IPS-NIHi11 (cell line): ENCODE measurements at regions not wholly inside any gene's neighbourhood (a gene's known extent, or its start where the extent isn't known, plus 50 kb on each side); places are given as distances from the start of the nearest gene placed in this dataset.

ENCODE experiments used
- DNase-seq: peaks from one replicate; pipeline ENCODE4 v3.0.0; 2012; ENCODE audit warnings: mixed read lengths, low spot score

GRCh38 chr5:124462751-124463150, 283.7 kb downstream of the ZNF608 start:
- DNase-seq: no peak

- no peak for DNase-seq
Measured at GRCh38 chr5:124461941-124462340, 284.5 kb downstream of the ZNF608 start.

DNA sequence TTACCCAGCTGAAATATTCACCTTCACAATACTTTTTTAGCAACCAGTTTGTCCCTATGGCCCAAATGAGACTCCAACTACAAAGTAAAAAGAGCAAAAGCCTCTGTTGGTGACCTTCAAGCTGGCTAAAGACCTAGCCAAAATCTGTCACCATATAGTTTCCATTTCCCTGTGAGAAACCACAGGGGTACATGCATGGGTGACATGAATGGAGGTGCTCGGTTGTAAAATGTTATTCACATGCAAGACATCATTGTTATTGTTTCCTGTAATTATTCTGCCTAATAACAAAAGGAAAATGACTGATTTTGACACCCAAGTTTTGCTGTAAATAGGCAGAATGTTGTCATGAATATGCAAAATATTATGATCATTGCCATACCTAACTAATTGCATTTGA, 285.3 kb downstream of the ZNF608 start:
- no peak for DNase-seq

- DNase-seq: no peak
Measured at GRCh38 chr5:124460642-124461041, 285.8 kb downstream of the ZNF608 start.

GRCh38 chr5:124459984-124460383, 286.5 kb downstream of the ZNF608 start:
- no peak for DNase-seq

- DNase-seq: no peak
Measured at GRCh38 chr5:124457901-124458300, 288.5 kb downstream of the ZNF608 start.

DNA sequence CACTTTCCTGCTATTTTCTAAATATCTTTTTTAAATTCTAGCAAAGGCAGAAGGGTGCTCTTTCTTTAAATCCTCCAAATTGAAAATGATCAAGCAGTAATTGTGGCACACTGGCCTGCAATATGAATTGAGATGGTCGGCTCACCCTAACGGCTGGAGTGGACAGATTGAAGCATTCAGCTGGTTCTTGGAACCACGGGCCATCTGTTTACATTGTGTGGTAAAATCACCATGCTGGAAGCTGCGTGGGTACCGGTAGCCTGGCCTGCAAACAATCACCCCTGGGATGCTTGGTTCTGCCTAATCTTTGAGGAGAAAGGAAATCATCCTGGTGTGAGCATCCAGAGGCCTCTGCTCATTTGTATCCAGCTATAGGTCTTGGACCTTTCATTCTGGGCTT, 289.3 kb downstream of the ZNF608 start:
- no peak for DNase-seq

GRCh38 chr5:124456249-124456648, 290.2 kb downstream of the ZNF608 start:
- DNase-seq: no peak

GRCh38 chr5:124454081-124454480, 292.4 kb downstream of the ZNF608 start:
- DNase-seq: no peak

- no peak for DNase-seq
Measured at GRCh38 chr5:124453221-124454051, 293.0 kb downstream of the ZNF608 start.

- no peak for DNase-seq
Measured at GRCh38 chr5:124452412-124452811, 294.0 kb downstream of the ZNF608 start.

- DNase-seq: no peak
Measured at GRCh38 chr5:124451721-124452383, 294.6 kb downstream of the ZNF608 start.

DNA sequence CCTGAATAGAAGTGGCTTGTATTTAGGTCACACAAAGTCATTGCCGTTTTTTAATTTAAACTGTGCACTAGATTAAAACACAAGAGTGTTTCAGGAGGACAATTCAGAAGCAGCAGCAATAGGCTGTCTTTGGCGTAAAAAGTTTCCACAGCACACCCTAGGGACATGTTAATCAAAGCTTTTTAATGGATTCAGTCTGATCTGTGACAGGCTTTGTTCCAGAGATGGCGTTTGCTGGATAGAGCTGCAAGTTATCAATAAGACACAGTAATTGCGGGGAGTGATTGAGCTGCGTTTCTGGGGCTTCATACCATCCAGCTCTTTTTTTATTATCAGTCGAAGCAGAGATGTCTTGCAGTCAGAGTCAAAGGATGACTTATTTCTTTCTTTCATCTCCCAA, 300.3 kb downstream of the ZNF608 start:
- no peak for DNase-seq

DNA sequence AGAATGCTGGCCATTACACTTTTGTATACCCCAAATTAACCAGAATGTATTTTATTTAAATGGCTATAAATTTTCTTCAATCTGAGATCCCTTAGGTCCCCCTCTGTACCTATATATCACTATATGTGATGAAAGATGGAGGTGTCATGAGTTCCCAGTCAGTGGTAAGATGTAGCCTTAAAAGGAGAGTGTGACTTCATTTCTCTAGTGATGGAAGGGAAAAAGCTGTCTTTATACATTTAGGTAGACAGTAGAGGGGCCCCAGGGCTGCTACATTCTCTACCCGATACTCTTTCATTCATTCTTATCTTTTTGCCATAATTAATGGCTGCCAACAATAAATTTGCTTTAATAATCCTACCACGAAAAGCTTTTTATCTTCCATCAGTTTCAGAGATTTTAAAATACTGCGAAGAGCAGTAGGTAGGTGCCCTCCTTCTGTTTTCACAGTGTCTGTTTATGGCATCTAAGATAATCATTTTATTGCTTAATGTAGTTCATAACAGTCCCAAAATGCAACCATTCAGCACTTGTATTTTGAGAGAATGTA, 301.3 kb downstream of the ZNF608 start:
- DNase-seq: no peak

DNA sequence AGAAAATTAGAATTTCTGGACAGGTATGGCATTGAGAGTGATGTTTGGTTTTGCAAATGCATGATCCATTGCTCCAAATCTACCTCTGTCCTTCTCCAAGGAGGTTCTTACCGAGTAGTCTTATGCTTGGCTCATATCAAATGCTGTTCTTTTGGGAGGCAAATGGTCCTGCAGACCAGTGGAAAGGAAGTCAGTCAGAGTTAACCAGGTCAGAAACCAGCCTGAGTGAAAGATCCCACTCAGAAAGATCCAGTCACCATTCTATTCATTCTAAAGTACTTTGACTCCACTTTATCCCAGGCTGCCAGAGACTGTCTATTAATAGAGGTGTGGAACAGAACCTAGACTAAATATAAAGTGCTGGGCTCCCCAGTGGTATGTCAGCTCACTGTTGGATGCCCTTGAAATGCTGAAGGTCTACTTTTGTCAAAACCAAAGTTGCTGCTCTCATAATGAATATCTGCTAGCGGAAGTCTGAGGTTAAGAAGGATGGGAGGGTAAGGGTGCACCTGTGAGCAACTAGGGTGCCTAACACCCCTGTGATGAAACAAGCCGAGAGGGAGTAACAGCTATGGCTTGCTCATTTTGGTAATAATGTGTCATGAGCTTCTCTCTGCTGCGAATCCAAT, 302.2 kb downstream of the ZNF608 start:
- DNase-seq: no peak

DNA sequence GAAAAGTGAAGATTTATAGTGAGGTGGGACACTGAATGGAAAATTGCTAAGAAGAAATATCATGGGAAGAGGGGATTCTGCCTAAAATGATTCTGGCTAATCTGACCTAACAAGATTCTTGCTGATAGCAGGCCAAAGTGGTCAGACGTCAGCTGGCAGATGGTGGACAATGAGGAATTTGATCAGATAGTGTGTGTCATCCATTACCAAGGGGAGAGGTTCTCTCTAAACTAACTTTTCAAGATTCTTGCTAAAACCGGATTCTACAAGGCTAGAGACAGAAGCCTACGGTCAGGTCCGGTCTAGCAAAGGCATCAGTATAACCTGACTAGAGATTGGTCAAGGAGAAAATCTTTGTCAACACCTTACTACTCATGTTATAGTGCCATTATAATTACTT, 306.0 kb downstream of the ZNF608 start:
- no peak for DNase-seq

DNA sequence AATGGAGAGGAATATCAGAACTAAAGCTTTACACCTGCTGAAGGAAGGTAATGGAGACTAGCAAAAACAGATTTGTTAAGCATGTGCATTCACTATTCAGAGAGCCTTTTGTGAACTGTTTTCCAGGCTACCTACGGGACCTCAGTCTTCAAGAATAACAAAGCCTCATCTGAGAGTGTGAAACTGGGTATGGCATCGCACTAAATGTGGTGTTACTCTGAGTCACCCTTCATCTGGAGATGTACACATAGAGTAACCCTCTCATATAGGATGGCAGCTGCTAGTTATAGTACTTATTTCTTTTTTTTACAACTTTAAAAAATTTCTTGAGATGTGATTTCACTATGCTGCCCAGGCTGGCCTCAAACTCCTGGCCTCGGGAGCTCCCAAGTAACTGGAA, 306.8 kb downstream of the ZNF608 start:
- no peak for DNase-seq

GRCh38 chr5:124438903-124439281, 307.5 kb downstream of the ZNF608 start:
- DNase-seq: peak; percentile 31

- no peak for DNase-seq
Measured at GRCh38 chr5:124438026-124438902, 308.2 kb downstream of the ZNF608 start.

DNA sequence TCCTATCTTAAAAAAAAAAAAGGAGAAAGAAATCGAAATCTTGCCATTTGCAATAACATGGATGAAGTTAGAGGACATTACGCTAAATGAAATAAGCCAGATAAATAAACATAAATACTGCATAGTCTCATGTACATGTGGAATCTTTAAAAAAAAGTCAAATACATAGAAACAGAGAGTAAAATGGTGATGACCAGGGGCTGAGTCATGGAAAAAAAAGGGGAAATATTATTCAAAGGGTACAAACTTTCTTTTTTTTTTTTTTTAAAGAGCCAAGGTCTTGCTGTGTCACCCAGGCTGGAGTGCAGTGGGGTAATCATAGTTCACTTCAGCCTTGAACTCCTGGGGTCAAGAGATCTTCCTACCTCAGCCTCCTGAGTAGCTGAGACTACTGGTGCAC, 310.1 kb downstream of the ZNF608 start:
- no peak for DNase-seq

- DNase-seq: no peak
Measured at GRCh38 chr5:124433170-124433569, 313.3 kb downstream of the ZNF608 start.

- DNase-seq: no peak
Measured at GRCh38 chr5:124421584-124421983, 324.9 kb downstream of the ZNF608 start.
